ENCODE measurements at regions not wholly inside any gene's neighbourhood (a gene's known extent, or its start where the extent isn't known, plus 50 kb on each side); places are given as distances from the start of the nearest gene placed in this dataset.

DNA sequence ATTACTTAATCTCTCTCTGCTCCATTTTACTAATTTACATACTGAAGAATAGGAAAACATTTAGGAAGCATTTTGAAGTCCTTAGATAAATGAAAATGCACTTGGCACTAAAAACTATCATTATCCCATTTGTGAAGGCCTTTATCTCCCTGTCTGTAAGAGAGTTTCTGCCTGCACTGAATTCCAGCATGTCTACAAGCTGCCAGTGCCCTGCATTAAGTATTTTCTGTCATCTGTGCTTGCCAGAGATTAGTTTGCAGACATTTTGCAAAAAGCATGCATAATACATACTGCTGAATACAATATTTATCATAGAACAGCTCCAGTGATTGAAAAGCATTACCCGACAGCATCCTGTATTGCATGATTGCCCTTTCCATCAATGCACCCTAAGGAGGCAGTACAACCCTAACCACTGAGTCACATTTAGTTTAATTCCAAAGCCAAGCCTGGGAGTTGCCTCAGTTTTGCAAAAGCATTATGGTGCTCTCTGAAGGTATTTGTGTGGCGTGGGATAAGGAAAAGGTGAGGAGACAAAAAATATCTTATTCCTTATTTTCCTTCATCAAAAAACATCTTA lies 280.2 kb upstream of the TOM1L1 start (continued):
- TF ChIP-seq EP300 (IDR thresholded peaks at IDR 0.05; ENCODE audit: borderline replicate concordance in 1 of 2, control insufficient read depth in 1 of 2, low read depth in 2 of 2, low read length in 2 of 2) (no peak), IRF4 (IDR thresholded peaks at IDR 0.05; ENCODE audit: low read depth, low read length) (no peak), ESRRA (IDR thresholded peaks at IDR 0.05; ENCODE audit: low read length) (no peak), ETV6 (conservative IDR thresholded peaks at IDR 0.05 in 1 of 2, IDR thresholded peaks at IDR 0.05 in 1 of 2; ENCODE audit: borderline replicate concordance in 1 of 2, low read depth in 1 of 2) (no peak), HCFC1 (IDR thresholded peaks at IDR 0.05; ENCODE audit: low read length) (no peak), JUND (IDR thresholded peaks at IDR 0.05; ENCODE audit: low read depth, low read length) (no peak)
- TF ChIP-seq, protein P1, sequence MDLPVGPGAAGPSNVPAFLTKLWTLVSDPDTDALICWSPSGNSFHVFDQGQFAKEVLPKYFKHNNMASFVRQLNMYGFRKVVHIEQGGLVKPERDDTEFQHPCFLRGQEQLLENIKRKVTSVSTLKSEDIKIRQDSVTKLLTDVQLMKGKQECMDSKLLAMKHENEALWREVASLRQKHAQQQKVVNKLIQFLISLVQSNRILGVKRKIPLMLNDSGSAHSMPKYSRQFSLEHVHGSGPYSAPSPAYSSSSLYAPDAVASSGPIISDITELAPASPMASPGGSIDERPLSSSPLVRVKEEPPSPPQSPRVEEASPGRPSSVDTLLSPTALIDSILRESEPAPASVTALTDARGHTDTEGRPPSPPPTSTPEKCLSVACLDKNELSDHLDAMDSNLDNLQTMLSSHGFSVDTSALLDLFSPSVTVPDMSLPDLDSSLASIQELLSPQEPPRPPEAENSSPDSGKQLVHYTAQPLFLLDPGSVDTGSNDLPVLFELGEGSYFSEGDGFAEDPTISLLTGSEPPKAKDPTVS (IDR thresholded peaks at IDR 0.05; ENCODE audit: low read depth, low read length): no peak
- TF ChIP-seq, protein P2, sequence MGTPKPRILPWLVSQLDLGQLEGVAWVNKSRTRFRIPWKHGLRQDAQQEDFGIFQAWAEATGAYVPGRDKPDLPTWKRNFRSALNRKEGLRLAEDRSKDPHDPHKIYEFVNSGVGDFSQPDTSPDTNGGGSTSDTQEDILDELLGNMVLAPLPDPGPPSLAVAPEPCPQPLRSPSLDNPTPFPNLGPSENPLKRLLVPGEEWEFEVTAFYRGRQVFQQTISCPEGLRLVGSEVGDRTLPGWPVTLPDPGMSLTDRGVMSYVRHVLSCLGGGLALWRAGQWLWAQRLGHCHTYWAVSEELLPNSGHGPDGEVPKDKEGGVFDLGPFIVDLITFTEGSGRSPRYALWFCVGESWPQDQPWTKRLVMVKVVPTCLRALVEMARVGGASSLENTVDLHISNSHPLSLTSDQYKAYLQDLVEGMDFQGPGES (IDR thresholded peaks at IDR 0.05): no peak
- TF ChIP-seq, protein P3, sequence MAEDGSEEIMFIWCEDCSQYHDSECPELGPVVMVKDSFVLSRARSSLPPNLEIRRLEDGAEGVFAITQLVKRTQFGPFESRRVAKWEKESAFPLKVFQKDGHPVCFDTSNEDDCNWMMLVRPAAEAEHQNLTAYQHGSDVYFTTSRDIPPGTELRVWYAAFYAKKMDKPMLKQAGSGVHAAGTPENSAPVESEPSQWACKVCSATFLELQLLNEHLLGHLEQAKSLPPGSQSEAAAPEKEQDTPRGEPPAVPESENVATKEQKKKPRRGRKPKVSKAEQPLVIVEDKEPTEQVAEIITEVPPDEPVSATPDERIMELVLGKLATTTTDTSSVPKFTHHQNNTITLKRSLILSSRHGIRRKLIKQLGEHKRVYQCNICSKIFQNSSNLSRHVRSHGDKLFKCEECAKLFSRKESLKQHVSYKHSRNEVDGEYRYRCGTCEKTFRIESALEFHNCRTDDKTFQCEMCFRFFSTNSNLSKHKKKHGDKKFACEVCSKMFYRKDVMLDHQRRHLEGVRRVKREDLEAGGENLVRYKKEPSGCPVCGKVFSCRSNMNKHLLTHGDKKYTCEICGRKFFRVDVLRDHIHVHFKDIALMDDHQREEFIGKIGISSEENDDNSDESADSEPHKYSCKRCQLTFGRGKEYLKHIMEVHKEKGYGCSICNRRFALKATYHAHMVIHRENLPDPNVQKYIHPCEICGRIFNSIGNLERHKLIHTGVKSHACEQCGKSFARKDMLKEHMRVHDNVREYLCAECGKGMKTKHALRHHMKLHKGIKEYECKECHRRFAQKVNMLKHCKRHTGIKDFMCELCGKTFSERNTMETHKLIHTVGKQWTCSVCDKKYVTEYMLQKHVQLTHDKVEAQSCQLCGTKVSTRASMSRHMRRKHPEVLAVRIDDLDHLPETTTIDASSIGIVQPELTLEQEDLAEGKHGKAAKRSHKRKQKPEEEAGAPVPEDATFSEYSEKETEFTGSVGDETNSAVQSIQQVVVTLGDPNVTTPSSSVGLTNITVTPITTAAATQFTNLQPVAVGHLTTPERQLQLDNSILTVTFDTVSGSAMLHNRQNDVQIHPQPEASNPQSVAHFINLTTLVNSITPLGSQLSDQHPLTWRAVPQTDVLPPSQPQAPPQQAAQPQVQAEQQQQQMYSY (CRISPR knock-in tag; IDR thresholded peaks at IDR 0.05): no peak
- TF ChIP-seq, protein P4, sequence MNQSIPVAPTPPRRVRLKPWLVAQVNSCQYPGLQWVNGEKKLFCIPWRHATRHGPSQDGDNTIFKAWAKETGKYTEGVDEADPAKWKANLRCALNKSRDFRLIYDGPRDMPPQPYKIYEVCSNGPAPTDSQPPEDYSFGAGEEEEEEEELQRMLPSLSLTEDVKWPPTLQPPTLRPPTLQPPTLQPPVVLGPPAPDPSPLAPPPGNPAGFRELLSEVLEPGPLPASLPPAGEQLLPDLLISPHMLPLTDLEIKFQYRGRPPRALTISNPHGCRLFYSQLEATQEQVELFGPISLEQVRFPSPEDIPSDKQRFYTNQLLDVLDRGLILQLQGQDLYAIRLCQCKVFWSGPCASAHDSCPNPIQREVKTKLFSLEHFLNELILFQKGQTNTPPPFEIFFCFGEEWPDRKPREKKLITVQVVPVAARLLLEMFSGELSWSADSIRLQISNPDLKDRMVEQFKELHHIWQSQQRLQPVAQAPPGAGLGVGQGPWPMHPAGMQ (IDR thresholded peaks at IDR 0.05; ENCODE audit: borderline replicate concordance): no peak

Data from GM12878 (cell line).